GM18858 (cell line): ENCODE measurements at regions not wholly inside any gene's neighbourhood (a gene's known extent, or its start where the extent isn't known, plus 50 kb on each side); places are given as distances from the start of the nearest gene placed in this dataset.
"Not testable (repeated sequence)": the region's sequence is repeated elsewhere in the genome, so short reads cannot be mapped to it uniquely, and the experiment has no call there.

Source experiments
- ATAC-seq: cut with Tn5 transposase; IDR thresholded peaks from one replicate; pipeline ENCODE4 v1.9.1; 2021; ENCODE audit not compliant: unreplicated experiment

GRCh38 chr4:164058776-164059445 is 564.4 kb downstream of the TMA16 start:
- no peak for ATAC-seq

DNA sequence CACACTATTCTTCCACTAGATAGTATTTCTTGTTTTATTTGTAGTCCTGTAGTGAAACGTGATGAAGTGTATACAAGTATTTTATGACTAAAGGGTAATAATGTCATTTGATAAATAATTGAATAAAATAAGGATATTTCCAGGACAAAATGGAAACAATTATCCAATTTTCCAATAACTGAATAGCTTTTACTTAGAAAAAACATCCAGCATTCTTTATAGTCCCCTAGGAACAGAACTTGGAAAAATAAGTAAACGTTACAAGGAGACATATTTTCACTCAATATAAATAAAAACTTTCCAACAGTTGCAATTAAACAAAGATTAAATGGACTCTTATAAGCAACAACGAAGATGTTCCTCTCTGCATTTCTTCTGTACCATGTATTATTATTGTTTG is 566.0 kb downstream of the TMA16 start:
- ATAC-seq = no peak

DNA sequence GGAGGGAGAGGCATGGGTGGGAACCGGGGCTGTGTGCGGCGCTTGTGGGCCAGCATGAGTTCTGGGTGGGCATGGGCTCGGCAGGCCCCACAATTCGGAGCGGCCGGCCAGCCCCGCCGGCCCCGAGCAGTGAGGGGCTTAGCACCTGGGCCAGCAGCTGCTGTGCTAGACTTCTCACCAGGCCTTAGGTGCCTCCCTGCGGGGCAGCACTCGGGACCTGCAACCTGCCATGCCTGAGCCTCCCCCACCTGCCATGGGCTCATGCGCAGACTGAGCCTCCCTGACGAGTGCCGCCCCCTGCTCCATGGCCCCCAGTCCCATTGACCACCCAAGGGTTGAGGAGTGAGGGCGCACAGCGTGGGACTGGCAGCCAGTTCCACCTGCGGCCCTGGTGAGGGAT is 573.9 kb downstream of the TMA16 start:
- ATAC-seq = no peak

DNA sequence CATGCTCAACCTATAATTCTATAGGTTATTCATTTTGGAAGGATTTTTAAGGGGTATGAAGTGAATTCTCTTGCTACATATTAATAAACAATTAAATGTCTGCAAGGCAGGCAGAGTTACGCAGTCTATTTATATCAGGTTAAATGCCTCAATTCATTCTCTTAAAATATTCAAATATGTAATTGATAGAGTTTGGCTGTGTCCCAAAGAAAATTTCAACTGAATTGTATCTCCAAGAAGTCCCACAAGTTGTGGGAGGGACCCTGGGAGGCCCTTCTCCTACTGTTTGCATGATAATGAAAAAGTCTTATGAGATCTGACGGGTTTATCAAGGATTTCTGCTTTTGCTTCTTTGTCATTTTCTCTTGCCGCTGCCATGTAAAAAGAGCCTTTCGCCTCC is 576.1 kb downstream of the TMA16 start:
- ATAC-seq = no peak

GRCh38 chr4:164081371-164081770 is 586.9 kb downstream of the TMA16 start:
- ATAC-seq = no peak

- ATAC-seq = no peak
Observed at GRCh38 chr4:164081801-164082200, 587.3 kb downstream of the TMA16 start.

GRCh38 chr4:164087733-164088132 is 593.2 kb downstream of the TMA16 start:
- no peak for ATAC-seq

DNA sequence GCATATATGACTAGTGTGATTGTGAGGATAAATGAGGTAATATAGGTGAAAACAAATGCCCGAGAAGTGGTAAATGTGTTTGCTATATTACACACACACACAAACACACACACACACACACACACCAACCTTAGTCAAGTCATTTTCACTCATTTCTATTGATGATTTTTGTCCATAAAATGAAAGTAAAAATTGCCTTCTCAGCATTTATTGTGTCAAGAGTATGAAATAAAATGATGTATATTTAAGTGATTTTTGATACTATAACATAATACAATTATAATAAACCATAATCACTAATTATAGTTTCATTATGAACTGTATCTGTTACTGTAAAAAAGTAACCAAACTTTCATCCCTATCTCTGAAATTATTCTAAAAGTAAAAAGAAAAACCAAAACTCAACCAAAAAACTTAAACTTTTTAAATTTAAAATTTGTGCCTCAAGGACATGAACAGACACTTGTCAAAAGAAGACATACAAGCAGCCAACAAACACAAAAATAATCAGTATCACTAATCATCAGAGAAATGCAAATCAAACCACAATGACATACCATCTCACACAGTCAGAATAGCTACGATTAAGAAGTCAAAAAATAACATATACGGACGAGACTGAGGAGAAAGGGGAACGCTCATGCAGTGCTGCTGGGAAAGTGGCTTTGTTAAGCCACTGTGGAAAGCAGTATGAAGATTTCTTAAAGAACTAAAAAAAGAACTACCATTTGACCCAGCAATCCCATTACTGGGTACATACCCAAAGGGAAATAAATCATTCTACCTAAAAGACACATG is 601.0 kb downstream of the TMA16 start:
- ATAC-seq = no peak

GRCh38 chr4:164096766-164097518 is 602.5 kb downstream of the TMA16 start:
- no peak for ATAC-seq

DNA sequence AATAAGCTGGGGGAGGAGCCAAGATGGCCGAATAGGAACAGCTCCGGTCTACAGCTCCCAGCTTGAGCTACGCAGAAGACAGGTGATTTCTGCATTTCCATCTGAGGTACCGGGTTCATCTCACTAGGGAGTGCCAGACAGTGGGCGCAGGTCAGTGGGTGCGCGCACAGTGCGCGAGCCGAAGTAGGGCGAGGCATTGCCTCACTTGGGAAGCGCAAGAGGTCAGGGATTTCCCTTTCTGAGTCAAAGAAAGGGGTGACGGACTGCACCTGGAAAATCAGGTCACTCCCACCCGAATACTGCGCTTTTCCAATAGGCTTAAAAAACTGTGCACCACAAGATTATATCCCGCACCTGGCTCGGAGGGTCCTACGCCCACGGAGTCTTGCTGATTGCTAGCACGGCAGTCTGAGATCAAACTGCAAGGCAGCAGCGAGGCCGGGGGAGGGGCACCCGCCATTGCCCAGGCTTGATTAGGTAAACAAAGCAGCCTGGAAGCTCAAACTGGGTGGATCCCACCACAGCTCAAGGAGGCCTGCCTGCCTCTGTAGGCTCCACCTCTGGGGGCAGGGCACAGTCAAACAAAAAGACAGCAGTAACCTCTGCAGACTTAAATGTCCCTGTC is 606.4 kb downstream of the TMA16 start:
- ATAC-seq = not testable (repeated sequence)

DNA sequence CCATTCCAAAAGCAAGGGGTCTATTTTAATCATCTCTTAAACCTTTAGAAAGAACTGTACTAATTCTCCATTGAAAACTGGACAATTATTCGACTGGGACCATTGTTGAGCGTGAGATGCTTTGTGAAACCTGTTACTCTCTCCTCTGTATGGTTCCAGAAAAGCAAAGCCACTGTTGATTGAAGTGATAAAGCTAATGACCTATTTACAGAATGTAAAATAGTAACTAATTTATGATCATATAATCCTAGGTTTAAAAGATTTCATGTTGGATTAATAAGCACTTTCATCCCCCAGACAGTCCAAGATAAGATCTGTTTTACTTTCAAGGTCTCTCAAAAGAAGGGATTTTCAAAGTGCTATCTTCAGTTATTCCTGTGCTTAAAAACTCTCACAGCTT is 614.5 kb downstream of the TMA16 start:
- no peak for ATAC-seq

GRCh38 chr4:164109503-164109902 is 615.0 kb downstream of the TMA16 start:
- ATAC-seq = no peak

- ATAC-seq = no peak
Observed at GRCh38 chr4:164115236-164115635, 620.7 kb downstream of the TMA16 start.

GRCh38 chr4:164116286-164116685 is 621.8 kb downstream of the TMA16 start:
- no peak for ATAC-seq

- no peak for ATAC-seq
Observed at GRCh38 chr4:164134388-164134787, 619.5 kb upstream of the SMIM31 start.

GRCh38 chr4:164136180-164136616 is 617.7 kb upstream of the SMIM31 start:
- ATAC-seq = no peak

DNA sequence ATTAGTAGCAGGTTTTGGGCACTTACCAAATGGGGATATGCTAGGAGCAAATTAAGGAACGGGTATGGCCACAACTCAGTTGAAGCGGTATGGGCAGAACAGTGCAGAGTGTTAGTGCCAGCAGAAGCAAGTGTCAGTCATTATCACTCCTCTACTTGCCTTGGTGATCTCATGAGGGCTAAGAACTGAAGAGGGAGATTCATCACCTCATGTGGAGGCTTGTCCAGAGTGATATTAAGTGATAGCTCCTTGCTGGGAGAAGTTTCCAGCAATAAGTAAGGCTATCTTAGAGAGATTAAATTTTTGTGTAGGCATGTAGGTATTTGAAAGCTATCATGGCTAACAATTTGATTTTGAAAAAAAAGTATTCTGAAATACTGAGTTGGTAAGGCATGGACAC is 615.4 kb upstream of the SMIM31 start:
- ATAC-seq = no peak

GRCh38 chr4:164139291-164139690 is 614.6 kb upstream of the SMIM31 start:
- no peak for ATAC-seq

DNA sequence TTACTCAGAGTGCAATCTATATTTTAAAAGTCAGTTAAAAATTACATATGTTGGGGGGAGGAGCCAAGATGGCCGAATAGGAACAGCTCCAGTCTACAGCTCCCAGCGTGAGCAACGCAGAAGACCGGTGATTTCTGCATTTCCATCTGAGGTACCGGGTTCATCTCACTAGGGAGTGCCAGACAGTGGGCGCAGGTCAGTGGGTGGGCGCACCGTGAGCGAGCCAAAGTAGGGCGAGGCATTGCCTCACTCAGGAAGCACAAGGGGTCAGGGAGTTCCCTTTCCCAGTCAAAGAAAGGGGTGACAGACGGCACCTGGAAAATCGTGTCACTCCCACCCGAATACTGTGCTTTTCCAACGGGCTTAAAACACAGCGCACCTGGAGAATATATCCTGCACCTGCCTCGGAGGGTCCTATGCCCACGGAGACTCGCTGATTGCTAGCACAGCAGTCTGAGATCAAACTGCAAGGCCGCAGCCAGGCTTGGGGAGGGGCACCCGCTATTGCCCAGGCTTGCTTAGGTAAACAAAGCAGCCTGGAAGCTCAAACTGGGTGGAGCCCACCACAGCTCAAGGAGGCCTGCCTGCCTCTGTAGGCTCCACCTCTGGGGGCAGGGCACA is 612.1 kb upstream of the SMIM31 start:
- not testable (repeated sequence) for ATAC-seq

GRCh38 chr4:164154416-164154815 is 599.5 kb upstream of the SMIM31 start:
- ATAC-seq = no peak

- no peak for ATAC-seq
Observed at GRCh38 chr4:164169591-164169990, 584.3 kb upstream of the SMIM31 start.
